Colon (tissue), 2 donors: ENCODE measurements at regions not wholly inside any gene's neighbourhood (a gene's known extent, or its start where the extent isn't known, plus 50 kb on each side); places are given as distances from the start of the nearest gene placed in this dataset.

Experiments
- FAIRE-seq: peaks from 2 replicates; lab custom pipeline; 2012; peaks lifted over from hg19 to GRCh38; lab: Jason Lieb, UNC
- donor health status: control.
- donor health status: control.

DNA sequence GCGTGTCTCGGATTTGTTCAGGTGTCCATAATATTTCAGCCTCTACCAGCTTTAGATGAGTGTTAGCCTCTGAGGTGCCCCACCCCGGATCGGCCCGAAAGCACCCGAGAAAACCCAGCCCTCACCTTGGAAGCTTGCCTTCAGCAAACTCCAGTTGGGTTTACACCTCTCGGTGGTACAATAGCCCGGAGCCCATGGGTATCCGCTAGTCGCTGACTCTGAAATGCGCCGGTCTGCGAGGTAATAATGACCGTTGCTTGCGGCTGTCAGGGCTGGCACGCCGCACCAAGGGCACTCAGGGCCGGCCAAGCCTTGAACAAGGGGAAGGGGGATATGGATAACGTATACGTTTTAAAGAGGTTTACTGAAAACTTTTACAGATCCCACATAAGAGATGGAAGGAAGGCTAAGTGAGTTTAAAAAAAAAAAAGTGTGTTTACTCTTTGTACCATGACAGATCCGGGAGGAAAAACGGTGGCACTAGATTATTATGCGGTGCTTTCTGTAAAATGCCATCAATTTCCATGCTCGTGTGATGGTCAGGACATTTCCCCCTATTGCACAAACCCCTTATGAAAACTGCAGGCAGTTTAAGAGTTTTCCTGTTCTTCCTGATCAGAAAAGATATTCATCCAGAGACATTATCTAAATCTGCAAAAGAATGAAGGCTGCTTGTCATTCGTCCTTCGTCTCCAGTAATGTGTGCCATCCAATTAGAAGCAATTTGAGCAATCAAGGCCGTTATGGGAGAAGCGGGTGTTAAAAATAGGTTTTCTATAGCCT lies 124.2 kb downstream of the TMEM161B start:
- no peak for FAIRE-seq

DNA sequence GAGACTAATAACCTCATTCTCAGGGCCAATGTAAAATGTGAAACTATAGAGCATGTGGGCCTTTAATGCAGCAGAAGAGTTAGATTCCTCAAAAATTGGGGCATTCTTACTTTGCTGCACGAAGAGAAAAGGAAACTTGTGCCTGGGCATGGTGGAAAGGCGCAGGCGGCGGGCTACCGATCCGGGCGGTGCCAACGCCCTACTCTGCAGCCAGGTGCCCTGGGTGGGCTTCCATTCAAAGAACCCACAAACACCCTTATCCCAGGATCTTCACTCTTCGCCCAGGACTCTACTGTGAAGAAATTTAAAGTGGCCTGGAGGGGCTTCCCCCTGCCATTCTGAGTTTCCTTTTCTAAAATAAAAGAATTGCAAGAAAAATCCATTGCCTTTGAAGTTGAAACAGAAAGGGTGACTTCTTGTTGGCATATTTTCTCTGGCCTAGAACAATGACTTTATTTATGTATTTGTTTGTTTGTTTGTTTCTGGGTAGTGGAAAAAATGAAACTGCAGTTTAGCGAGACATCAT lies 124.9 kb downstream of the TMEM161B start:
- FAIRE-seq = no peak

DNA sequence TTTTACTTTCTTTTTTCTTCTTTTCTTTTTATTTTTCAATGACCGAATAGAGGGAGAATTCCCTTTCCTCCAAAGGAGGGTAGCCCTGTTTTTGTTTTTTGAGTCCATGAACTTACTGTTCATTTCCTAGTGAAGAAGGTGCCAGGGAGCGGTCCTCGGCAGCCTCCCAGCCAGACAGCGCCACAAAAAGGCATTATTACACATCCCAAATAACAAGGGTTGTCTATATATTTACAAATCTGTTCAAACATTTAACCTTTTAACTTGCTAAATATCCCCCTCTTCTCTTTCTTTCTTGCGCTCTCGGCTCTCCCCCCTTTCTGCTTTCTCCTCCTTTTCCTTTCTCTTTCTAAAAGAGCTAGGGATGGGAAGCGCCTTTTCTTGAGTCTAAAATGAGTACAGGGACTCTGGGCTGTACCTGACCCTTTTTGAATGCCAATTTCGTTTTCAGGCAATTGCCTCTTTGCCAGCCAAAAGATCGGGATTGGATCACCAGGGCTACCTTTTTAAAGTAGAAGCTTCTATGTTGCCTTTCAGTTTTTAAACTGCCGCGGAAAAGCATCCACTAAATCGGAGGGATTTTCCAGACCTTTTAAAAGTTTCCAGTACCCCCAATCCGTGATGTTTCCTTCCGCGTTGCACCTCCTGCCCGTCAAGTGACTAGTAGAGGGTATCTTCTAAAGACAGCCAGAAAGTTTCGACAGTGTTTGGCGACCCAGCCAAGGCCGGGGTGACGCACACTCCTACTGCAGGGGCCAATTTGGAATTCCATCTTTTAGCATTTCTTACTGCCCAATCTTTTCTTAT lies 125.6 kb downstream of the TMEM161B start:
- FAIRE-seq = no peak

DNA sequence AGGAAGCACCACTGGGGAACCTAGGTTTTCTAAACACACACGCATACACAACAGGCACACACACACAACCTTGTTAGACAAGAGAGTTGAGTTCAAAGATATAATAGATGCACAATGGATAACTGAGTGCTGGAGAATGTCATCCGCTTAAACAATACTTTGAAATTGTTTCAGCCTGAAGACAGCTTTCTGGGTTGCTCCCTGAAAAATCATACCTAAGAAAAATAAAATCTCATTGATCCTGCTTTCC lies 126.1 kb downstream of the TMEM161B start:
- FAIRE-seq = no peak

DNA sequence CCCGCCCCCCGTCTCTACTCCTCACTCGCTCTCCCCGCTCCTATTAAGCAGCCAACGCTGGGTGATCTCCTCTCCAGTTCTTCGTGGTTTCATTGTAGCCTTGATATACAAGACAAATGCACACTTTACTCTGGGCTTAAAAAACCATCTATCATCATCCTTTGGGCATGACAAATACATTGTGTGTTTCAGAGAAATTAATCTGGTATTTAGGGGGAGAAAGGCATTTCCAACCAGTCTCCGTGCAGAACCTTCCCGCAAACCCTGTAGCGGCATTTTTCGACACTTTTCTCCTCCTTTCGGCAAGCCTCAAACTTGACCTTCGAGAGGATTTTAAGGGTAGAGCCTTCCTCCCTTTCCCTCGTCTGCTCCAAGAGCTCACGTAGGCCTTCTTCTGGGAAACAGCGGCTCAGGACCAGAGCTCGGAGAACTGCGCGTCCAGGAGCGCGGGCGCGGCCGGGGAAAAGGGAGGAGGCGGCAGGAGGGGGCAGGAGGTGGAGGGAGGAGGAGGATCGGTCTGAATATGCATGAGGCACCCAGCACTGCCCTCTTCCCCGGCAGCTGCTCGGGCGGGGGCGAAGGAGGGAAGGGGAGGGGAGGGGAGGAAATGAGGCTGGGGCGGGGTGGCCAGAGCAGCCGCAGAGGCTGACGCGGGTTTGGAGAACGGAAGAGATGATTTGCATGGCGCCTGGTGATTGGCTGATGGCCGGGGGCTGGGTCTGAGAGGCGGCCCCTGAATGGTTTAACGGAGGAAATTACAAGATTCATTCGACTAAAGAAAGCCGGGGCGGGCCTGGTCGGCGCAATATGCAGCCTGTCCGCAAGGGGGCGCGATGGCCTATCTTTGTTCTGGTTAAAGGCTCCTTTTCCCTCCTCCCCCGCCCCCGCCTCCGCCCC lies 127.5 kb downstream of the TMEM161B start:
- no peak for FAIRE-seq

DNA sequence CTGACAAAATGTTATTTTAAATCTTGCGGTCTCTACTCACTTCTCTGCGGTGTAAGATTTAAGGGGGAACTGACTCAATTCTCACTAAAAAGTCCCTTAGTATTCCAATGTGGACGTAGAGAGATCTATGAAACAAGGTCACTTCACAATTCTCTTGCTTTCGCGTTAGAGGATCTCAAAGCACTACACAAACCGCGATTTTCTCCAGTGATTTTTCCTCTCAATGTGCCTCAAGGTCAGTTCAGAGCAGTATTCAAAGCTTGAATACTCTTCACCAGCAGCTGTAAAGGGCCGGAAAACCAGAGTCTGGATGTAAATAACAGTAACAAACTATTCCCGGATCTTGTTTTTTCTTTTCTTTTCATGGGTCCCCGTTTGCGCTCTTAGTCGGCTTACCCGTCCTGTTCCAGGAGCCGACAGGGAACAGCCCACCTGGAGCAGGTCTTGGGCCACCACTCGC lies 128.2 kb downstream of the TMEM161B start:
- FAIRE-seq = no peak

DNA sequence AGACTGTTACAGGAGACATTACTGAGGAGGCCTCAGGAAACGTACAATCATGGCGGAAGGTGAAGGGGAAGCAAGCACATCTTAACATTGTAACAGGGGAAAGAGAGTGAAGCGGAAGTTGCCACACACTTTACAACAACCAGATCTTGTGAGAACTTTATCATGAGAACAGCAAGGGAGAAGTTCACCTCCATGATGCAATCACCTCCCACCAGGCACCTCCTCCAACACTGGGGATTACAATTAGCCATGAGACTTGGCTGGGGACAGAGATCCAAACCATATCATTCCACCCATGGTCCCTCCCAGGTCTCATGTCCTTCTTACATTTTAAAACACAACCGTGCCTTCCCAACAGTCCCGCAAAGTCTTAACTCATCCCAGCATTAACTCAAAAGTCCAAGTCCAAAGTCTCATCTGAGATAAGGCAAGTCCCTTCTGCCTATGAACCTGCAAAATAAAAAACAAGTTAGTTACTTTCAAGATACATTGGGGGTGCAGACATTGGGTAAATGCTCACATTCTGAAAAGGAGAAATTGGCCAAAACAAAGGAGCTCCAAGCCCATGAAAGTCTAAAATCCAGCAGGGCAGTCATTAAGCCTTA lies 138.3 kb downstream of the TMEM161B start:
- no peak for FAIRE-seq

DNA sequence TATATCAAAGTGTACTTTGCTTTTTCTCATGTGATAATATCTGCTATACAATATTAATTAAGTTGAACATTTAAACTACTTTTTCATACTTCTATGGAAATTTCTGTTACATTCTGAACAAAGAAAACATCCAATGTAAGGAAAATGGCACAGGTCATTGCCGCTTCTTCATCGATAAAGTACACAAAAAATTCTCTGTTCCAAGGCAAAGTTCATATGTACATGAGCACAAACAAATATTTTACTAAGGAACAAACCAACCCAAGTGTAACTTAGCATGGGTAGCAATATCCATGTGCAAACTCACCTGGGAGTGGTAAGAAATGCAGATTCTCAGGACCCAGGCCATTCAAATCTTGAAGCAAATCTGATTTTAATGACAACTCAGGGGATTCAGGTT lies 139.8 kb downstream of the TMEM161B start:
- FAIRE-seq = no peak

DNA sequence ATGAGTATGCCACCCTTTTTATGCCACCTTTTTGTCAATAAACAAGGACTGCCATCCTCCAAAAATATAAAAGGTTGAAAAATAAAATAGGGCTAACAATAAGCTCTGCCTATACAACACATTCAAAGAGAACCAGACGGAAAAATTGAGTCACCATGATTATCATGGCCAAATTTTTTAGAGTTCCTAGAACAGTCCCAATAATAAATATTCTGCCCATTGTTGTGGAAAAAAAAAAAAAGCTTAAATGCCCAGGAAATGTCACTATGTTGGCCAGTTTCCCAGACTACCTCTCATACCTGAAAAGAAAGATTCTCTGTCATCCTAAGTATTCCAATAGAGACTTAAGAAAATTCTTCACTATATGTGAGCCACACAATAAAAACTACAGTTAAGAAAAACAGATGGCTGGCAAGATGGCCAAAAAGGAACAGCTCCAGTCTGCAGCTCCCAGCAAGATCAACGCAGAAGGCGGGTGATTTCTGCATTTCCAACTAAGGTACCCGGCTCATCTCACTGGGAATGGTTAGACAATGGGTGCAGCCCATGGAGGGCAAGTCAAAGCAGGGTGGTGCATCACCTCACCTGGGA lies 149.0 kb downstream of the TMEM161B start:
- no peak for FAIRE-seq

DNA sequence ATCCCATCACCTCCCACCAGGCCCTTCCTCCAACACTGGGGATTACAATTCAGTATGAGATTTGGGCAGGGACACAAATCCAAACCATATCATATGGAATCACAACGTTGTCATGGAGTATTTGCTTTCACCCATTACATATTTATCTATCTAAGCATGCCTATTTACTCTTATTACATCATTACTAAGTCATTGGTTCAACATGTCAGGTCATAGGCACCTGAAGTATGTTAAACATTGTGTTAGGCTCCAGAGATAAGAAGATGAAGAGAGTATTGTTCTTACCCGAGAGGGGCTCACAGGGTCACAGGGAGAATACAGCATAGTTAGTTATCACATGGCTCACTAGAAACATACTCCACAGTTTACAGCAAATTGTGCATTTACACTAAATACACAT lies 150.5 kb downstream of the TMEM161B start:
- FAIRE-seq = no peak

DNA sequence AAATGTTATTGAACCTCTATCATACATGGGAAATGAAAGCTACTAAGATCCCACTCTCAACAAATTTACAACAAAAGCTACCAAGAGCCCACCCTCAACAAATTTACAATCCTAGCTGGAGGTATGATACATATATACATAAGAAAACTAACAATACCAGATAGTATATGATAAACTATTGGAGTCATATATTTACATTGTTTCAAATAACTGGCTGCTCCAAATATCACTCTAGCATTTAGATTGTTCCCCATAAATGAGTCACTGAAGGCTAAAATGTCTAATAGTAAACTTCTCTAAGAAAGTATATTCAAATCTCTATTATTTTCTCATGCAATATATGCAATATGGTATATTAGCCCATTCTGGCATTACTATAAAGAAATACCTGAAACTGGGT lies 151.1 kb downstream of the TMEM161B start:
- FAIRE-seq = no peak

DNA sequence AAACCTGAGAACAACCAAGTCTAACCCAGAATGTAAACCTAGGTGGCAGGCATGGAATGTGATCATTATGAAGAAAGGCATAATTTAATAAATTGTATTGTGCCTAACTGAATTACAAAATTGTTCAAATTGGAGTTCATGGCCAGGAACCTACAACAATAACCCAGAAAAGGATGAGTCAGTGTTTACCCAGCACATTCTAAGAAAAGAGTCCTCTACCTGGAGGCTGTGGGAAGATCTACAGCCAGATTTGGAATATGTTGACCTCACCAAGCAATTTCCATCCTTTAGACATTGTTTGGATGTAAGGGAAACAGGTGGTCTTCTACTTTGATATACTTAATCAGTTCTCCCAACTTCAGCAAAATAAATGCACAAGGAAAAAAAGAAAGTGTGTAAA lies 152.2 kb downstream of the TMEM161B start:
- FAIRE-seq = no peak

DNA sequence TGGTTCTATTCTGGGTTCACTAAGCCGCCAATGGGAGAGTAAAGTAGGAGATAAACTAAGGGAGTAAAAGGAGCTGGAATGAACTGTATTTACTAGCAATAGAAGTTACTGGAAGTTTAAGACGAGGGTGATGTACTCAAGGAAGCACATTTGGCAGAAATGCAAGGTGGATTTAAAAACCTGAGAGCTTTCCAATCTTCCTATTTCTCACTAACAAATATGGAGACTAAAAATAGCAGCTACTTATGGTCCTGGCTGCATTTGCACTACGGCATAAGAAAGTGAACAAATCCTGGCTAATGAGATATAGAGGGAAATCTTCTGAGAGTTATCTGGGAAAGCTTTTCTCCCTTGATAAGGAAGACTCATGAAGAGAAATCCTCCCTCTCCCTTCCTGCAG lies 153.4 kb downstream of the TMEM161B start:
- FAIRE-seq = no peak

DNA sequence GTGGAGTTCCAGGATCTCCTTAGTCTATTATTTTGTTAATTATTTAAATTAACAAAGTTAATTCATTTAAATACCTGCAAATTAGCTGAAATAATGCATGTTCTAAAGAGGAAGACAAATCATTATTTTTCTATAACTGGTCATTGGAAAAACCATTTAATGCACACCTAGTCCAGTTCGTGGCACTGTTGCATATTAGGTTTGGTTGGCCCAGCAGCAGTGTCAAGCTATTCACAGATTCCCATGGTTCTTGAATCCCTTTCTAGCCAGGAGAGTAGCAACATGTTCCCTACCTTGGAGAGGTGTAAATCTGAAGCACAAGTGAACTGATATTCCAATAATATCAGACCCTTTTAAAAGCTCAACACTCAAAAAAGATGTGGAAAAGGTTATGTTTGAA lies 155.2 kb downstream of the TMEM161B start:
- no peak for FAIRE-seq

DNA sequence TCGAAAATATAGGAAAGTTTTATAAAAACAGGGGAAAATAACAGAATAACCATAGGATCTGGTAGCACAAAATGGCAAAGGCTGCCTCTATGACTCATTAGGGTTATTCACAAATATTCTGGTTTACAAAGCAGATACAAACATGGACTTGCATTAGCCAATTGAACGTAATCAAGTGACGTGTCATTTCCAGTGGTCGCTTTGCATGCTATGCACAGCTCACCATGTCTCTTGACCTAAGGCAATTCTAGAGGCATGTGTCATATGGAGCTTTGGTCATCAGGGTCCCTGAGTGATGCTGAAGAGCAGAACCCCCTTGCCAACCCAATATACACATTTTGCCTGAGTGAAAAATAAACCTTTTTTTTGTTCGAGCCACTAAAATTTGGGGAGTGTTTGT lies 158.8 kb downstream of the TMEM161B start:
- no peak for FAIRE-seq

DNA sequence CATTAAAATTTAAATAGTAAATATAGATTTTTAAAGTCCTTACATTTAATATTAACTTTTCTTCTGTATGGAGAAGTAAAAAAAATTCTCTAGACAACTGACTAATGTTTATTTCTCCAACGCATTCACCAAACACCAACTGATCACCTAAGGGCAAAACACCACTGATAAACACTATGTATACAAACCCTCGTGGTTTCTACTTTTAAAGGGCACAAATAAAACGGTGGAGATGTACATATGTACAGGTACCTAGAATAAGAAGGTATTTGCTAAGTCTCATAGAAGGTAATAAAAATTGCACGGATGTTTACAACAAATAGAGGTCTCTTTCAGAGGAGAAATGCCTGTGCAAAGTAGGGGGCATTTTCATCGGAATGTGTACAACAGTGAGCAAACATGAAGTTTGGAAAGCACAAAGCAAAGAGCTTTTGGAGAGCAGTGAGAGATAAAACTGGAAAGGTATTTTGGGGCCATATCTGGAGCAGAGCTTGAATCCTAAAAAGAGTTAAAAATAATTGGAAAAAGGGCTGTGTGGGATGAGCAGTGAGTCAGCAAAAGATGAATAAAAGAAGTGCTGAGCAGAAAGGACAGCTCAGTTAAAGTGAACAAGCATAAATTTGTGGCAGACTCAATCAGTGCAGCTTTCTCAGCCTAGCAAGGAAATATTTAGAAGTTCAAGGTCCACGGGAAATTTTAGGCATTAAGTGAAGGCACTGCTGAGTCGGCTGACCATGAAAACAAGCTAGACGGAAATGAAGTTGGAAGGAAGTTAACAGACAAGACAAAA lies 160.0 kb downstream of the TMEM161B start:
- no peak for FAIRE-seq

DNA sequence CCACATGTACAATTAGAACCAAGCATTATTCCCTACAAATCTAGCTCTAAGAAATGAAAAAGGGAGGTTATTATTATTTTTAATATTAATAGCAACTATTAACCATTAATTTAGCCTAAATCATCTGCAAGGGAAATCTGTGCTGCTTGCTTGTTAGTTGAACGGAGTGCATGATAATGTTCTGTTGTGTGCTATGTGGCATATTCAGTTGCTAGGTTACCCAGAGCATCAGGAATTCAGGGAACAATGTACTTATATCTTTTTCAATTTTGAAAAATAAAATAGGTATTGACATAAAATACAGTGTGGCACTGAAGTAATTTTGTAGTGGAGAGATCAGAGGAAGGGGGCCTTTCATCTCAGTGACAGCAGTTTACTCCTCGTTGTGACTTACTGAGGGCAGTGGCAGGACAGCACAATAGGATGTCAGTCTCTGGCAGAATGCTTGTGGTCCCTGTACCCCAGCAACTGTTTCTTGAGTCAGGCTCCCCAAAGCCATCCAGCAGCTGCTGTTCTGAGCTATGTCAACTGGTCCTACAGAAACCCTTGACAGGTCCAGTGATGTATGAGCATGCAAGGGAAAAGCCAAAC lies 173.6 kb downstream of the TMEM161B start:
- no peak for FAIRE-seq

DNA sequence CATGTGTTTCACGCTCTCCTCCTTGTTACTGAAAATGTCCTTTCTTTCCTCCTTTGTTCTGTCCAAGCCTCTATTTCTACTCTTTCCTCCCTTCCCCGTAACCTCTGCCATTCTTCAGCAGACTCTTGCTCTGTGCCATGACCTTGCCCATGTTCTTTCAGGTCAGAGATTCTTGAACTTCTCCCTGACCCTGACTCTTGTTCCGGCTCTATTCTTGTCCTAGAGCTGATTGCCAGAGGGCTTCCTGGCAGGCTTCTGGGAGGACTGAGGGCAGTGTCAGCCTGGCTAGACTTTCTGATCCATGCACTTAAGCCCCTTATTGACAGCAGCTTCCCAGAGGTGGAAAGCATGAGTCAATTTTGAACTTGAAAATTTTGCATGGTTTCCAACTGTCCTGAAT lies 174.2 kb downstream of the TMEM161B start:
- no peak for FAIRE-seq

DNA sequence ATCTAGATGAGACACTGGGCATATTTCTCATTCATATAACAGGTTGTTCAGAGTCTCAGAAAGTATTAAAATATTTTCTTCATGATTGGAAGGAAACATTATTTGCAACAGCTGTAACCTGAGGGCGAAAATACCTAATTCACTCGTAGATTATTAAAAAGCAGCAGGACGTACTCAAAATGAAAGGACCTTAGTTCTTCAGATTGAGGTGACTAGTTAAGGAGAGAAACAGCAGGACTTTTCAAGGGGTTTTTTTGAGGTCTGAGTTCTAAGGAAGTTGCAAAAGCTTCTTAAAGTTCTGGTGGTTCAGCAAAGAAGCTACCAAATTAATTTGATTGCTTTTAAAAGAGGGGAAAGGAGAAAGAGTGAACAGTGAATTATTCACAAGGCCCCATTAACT lies 174.9 kb downstream of the TMEM161B start:
- no peak for FAIRE-seq

DNA sequence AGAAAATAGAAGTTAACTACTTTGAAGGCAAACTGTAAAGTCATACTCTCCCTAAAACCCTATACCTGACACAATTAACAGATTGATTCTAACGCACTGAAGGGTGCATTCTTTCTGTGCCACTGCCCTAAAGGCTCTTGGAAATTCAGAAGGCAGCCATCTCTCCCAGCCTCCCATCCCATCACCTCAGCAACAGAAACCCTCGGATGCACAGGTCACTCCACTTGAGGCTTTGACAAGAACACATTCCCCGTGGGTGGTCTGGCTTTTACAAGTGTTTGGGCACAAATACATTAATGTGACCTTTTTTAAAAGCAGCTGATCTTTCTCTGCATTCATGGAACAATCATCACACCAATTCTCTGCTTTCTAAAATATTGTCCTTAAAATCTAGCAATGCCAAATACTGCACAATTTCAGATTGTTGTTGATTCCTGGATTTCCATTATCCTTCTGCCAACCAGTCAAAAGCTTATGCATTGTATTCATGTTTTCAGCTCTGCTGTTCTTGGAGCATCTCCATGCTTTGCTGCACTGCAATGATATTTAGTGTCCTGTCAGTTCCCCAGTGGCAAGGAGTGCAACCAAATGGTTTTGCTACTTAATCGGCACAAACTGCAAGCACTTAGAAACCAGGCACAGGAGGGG lies 175.6 kb downstream of the TMEM161B start:
- FAIRE-seq = no peak
